Keratinocyte (primary cell): ENCODE measurements at regions not wholly inside any gene's neighbourhood (a gene's known extent, or its start where the extent isn't known, plus 50 kb on each side); places are given as distances from the start of the nearest gene placed in this dataset.

Source experiments
- DNase-seq: peaks from one replicate; pipeline ENCODE4 v3.0.0-alpha.2; 2011; ENCODE audit warnings: low read depth, missing footprints, low spot score
- FAIRE-seq: peaks from 2 replicates; lab custom pipeline; 2011; peaks lifted over from hg19 to GRCh38; lab: Jason Lieb, UNC
- H2AFZ ChIP-seq: 2 replicates; pipeline ENCODE4 v1.6.0; 2012; ENCODE audit warnings: low read length, control low read depth, inconsistent platforms; ENCODE audit not compliant: control insufficient read depth
- H3K27ac ChIP-seq: 2 replicates; pipeline ENCODE4 v1.5.1; 2011; ENCODE audit warnings: low read length; ENCODE audit not compliant: control insufficient read depth, insufficient read depth
- H3K27me3 ChIP-seq: 3 replicates; pipeline ENCODE4 v1.6.0; 2011; ENCODE audit warnings: low read length; ENCODE audit not compliant: control insufficient read depth, insufficient read depth; ENCODE audit errors: extremely low read depth
- H3K36me3 ChIP-seq, 2 experiments: 2 replicates in 1 of 2; 3 replicates in 1 of 2; pipeline ENCODE4 v1.5.1; 2011; ENCODE audit warnings: low read length in 2 of 2, mild to moderate bottlenecking in 1 of 2; ENCODE audit not compliant: control insufficient read depth in 2 of 2, insufficient read depth in 2 of 2; ENCODE audit errors: extremely low read depth in 1 of 2
- H3K4me1 ChIP-seq: 3 replicates; pipeline ENCODE4 v1.5.1; 2011; ENCODE audit warnings: low read length; ENCODE audit not compliant: control insufficient read depth, insufficient read depth; ENCODE audit errors: extremely low read depth
- H3K4me2 ChIP-seq: 3 replicates; pipeline ENCODE4 v1.6.0; 2011; ENCODE audit warnings: low read depth, low read length; ENCODE audit not compliant: control insufficient read depth, insufficient read depth; ENCODE audit errors: extremely low read depth
- H3K4me3 ChIP-seq, 3 experiments: fragments of 200-600 bp in 1 of 3; sonication (generic) in 1 of 3; 2 replicates in 2 of 3; 3 replicates in 1 of 3; pipeline ENCODE4 v1.5.1; 2011 to 2016; ENCODE audit warnings: low read length in 3 of 3, mild to moderate bottlenecking in 3 of 3, control low read depth in 2 of 3, inconsistent platforms in 1 of 3, low read depth in 1 of 3, mixed read lengths in 1 of 3, mixed run types in 1 of 3, moderate library complexity in 1 of 3; ENCODE audit not compliant: control insufficient read depth in 2 of 3, insufficient read depth in 2 of 3; ENCODE audit errors: extremely low read depth in 1 of 3
- H3K79me2 ChIP-seq: 2 replicates; pipeline ENCODE4 v1.6.0; 2012; ENCODE audit warnings: low read length; ENCODE audit not compliant: control insufficient read depth, insufficient read depth
- H3K9ac ChIP-seq: 3 replicates; pipeline ENCODE4 v1.6.0; 2011; ENCODE audit warnings: low read length; ENCODE audit not compliant: control insufficient read depth, insufficient read depth; ENCODE audit errors: extremely low read depth
- H3K9me1 ChIP-seq: 3 replicates; pipeline ENCODE4 v1.6.0; 2011; ENCODE audit warnings: low read length; ENCODE audit not compliant: control insufficient read depth, insufficient read depth; ENCODE audit errors: extremely low read depth
- H3K9me3 ChIP-seq: 2 replicates; pipeline ENCODE4 v1.5.1; 2012; ENCODE audit warnings: low read depth, low read length; ENCODE audit not compliant: control insufficient read depth
- H4K20me1 ChIP-seq: 3 replicates; pipeline ENCODE4 v1.6.0; 2011; ENCODE audit warnings: low read length; ENCODE audit not compliant: control insufficient read depth, insufficient read depth; ENCODE audit errors: extremely low read depth
- CTCF ChIP-seq, 3 experiments: IDR thresholded peaks in 1 of 3; conservative IDR thresholded peaks in 1 of 3; optimal IDR thresholded peaks in 1 of 3; 2 replicates in 2 of 3; 3 replicates in 1 of 3; pipeline versions ENCODE3 to v1.5.1; 2011; ENCODE audit warnings: low read length in 3 of 3, mild to moderate bottlenecking in 3 of 3, moderate library complexity in 2 of 3, control low read depth in 1 of 3, inconsistent platforms in 1 of 3; ENCODE audit not compliant: insufficient read depth in 2 of 3; ENCODE audit errors: extremely low read depth in 1 of 3
- EZH2 ChIP-seq: IDR thresholded peaks from one replicate; pipeline ENCODE4 v1.6.1; 2012; ENCODE audit warnings: inconsistent platforms, mild to moderate bottlenecking, low read length, moderate library complexity
- dilution Hi-C: fragments of 300-500 bp; cut with MboI; formaldehyde crosslinking; loops from one replicate; pipeline ENCODE4 v1.7.0; 2020; ENCODE audit warnings: low sequenced_read_pairs; ENCODE audit not compliant: extremely low pct_ligation_motif_present

- dilution Hi-C loops = no loop called here
- Histone ChIP-seq H3K4me2 (no peak overlapping the region), H3K4me1 (no peaks in the 10 kb centered on the region), H3K9me3 (no peaks in the 10 kb centered on the region), H3K79me2 (no peaks in the 10 kb centered on the region), H3K9me1 (no peaks in the 10 kb centered on the region), H3K4me3 (no peak overlapping the region), H3K36me3 (no peaks in the 10 kb centered on the region), H3K27me3 (peaks cover 4% of the 10 kb centered on the region), H3K27ac (no peak overlapping the region), H4K20me1 (no peaks in the 10 kb centered on the region), H3K9ac (no peak overlapping the region), H2AFZ (no peak overlapping the region)
- TF ChIP-seq CTCF (optimal IDR thresholded peaks at IDR 0.05 in 1 of 3, IDR thresholded peaks at IDR 0.05 in 1 of 3, conservative IDR thresholded peaks at IDR 0.05 in 1 of 3; ENCODE audit: extremely low read depth in 1 of 3, insufficient read depth in 2 of 3, low read length in 3 of 3) = no peak
- TF ChIP-seq EZH2 = no peak
- no peak for FAIRE-seq
- no peak for DNase-seq
Observed at GRCh38 chr22:23409976-23410375, 170.1 kb downstream of the IGLL1 start.

GRCh38 chr22:23408321-23408720 is 171.8 kb downstream of the IGLL1 start:
- Histone ChIP-seq H3K27ac (no peak overlapping the region), H3K27me3 (peaks cover 4% of the 10 kb centered on the region), H3K4me1 (no peaks in the 10 kb centered on the region), H3K9ac (no peak overlapping the region), H3K79me2 (no peaks in the 10 kb centered on the region), H3K9me3 (no peaks in the 10 kb centered on the region), H4K20me1 (no peaks in the 10 kb centered on the region), H3K4me2 (no peak overlapping the region), H3K36me3 (no peaks in the 10 kb centered on the region), H2AFZ (no peak overlapping the region), H3K4me3 (no peak overlapping the region), H3K9me1 (no peaks in the 10 kb centered on the region)
- no peak for TF ChIP-seq EZH2
- no peak for TF ChIP-seq CTCF (optimal IDR thresholded peaks at IDR 0.05 in 1 of 3, IDR thresholded peaks at IDR 0.05 in 1 of 3, conservative IDR thresholded peaks at IDR 0.05 in 1 of 3; ENCODE audit: extremely low read depth in 1 of 3, insufficient read depth in 2 of 3, low read length in 3 of 3)
- no peak for FAIRE-seq
- DNase-seq = no peak
- dilution Hi-C loops = no loop called here
